Left lung (tissue), 4 donors: ENCODE measurements at regions not wholly inside any gene's neighbourhood (a gene's known extent, or its start where the extent isn't known, plus 50 kb on each side); places are given as distances from the start of the nearest gene placed in this dataset.

ENCODE experiments used
- ATAC-seq: fragments of 200-7000 bp; cut with Tn5 transposase; one replicate; pipeline ENCODE4 v1.9.1; 2020; ENCODE audit warnings: moderate library complexity
- DNase-seq, 4 donors: peaks; one replicate each; pipeline ENCODE4 v3.0.0-alpha.2; 2013 to 2020
- H3K27ac ChIP-seq, 2 donors: fragments of 200-600 bp; sonication (generic) in 1 of 2; one replicate each; pipeline versions ENCODE4 v1.5.0 to v1.8.0; 2020 to 2021
- H3K27me3 ChIP-seq, 2 donors: fragments of 200-600 bp; sonication (generic) in 1 of 2; one replicate each; pipeline versions ENCODE4 v1.5.0 to v1.8.0; 2020 to 2021
- H3K36me3 ChIP-seq, 2 donors: fragments of 200-600 bp; sonication (generic) in 1 of 2; one replicate each; pipeline versions ENCODE4 v1.5.0 to v1.8.0; 2020 to 2021
- H3K4me1 ChIP-seq, 2 donors: fragments of 200-600 bp; one replicate each; pipeline ENCODE4 v1.8.0; 2021
- H3K4me3 ChIP-seq, 2 donors: fragments of 200-600 bp; sonication (generic) in 1 of 2; one replicate each; pipeline versions ENCODE4 v1.5.0 to v1.8.0; 2020 to 2021; ENCODE audit warnings: mild to moderate bottlenecking in 1 of 2
- H3K9me3 ChIP-seq, 2 donors: fragments of 200-600 bp; sonication (generic) in 1 of 2; one replicate each; pipeline versions ENCODE4 v1.5.0 to v1.8.0; 2020 to 2021
- intact Hi-C, 2 donors: fragments of 100-400 bp; cut with DNase I; formaldehyde crosslinking; loops; one replicate each; pipeline versions ENCODE4 v1.11.2 to v1.14.2; 2022
- TF ChIP-seq, protein P1 (sequence below), 2 donors: fragments of 200-600 bp; sonication (generic) in 1 of 2; IDR thresholded peaks; one replicate each; pipeline versions ENCODE4 v1.5.0 to v1.8.0; 2021; ENCODE audit warnings: antibody characterized with exemption in 2 of 2
- donor health status: DM: no; HTN: yes; CAD: no.
- donor health status: DM: no; HTN: no; CAD: no.

DNA sequence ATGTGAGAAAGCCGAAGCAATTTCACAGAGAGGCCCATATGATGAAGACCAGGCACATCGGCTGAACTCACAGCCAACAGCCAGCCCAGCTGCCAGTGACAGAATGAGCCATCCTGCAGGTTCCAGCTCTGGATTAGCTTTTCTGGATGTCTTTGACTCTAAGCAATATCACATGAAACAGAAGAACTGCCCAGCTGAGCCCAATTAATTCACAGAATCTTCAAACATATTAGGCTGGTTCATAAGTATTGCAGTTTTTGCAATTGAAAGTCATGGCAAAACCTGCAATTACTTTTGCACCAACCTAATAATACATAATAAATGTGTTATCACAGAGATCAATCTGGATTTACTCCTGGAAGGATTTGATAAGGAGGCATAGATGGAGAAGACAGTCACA is 299.9 kb downstream of the RAB28 start:
- TF ChIP-seq, protein P1, sequence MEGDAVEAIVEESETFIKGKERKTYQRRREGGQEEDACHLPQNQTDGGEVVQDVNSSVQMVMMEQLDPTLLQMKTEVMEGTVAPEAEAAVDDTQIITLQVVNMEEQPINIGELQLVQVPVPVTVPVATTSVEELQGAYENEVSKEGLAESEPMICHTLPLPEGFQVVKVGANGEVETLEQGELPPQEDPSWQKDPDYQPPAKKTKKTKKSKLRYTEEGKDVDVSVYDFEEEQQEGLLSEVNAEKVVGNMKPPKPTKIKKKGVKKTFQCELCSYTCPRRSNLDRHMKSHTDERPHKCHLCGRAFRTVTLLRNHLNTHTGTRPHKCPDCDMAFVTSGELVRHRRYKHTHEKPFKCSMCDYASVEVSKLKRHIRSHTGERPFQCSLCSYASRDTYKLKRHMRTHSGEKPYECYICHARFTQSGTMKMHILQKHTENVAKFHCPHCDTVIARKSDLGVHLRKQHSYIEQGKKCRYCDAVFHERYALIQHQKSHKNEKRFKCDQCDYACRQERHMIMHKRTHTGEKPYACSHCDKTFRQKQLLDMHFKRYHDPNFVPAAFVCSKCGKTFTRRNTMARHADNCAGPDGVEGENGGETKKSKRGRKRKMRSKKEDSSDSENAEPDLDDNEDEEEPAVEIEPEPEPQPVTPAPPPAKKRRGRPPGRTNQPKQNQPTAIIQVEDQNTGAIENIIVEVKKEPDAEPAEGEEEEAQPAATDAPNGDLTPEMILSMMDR (IDR thresholded peaks at IDR 0.05) = no peak
- no peaks in the 10 kb centered on the region for H3K36me3 ChIP-seq

DNA sequence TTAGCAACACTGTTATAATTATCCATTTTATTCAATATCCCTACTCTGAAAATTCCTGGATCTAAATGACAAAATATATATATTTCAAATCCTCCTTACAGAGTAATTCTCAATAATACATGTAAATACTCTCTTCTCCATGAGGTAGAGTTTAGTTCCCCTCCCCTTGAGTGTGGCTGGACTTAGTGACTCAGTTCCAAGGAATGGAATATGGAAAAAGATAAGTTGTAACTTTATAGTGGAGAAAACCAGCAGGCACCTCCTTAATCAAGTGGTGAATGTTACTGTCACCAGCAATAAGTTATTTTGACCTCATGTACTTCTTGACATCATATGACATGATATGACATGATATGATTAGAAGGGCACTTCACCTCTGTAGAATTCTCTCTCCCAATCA is 302.0 kb downstream of the RAB28 start:
- no peak for ATAC-seq
- DNase-seq = no peak
- Histone ChIP-seq H3K4me1 (no peaks in the 10 kb centered on the region), H3K4me3 (no peak overlapping the region), H3K27ac (no peak overlapping the region), H3K27me3 (no peaks in the 10 kb centered on the region), H3K9me3 (peaks cover 0 to 18% of the 10 kb centered on the region in 2 donors), H3K36me3 (no peaks in the 10 kb centered on the region)
- TF ChIP-seq, protein P1 (IDR thresholded peaks at IDR 0.05) = no peak
- intact Hi-C loops = no loop called here

More for the DNA sequence above, 299.9 kb downstream of the RAB28 start:
- Histone ChIP-seq H3K27ac (no peak overlapping the region), H3K4me1 (no peaks in the 10 kb centered on the region), H3K9me3 (peaks cover 0 to 18% of the 10 kb centered on the region in 2 donors), H3K27me3 (no peaks in the 10 kb centered on the region), H3K4me3 (no peak overlapping the region)
- no peak for DNase-seq
- no peak for ATAC-seq
- intact Hi-C loops = no loop called here

DNA sequence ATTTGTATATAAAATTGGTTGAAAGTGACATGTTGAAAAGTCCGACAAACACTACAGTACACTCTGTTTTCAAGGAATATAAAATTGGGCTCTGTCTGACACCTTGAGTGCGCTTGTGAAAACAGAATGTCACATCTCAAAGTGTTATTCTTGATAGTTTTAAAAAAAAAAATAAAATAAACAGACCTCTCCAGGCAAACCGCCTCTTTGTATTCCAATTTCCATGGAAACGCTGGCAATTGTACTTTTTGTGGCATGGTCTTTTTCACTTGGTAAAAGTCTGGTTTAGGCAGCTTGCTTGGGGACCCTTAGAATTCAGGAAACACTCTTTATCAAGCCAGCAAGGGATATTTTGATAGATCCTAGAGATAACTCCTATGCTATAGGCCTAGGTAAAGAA is 302.5 kb downstream of the RAB28 start:
- Histone ChIP-seq H3K27me3 (no peaks in the 10 kb centered on the region), H3K36me3 (no peaks in the 10 kb centered on the region), H3K27ac (no peak overlapping the region), H3K9me3 (peaks cover 0 to 18% of the 10 kb centered on the region in 2 donors), H3K4me3 (no peak overlapping the region), H3K4me1 (no peaks in the 10 kb centered on the region)
- TF ChIP-seq, protein P1 (IDR thresholded peaks at IDR 0.05) = no peak
- intact Hi-C loops = no loop called here
- ATAC-seq (no peak), DNase-seq (no peak)

DNA sequence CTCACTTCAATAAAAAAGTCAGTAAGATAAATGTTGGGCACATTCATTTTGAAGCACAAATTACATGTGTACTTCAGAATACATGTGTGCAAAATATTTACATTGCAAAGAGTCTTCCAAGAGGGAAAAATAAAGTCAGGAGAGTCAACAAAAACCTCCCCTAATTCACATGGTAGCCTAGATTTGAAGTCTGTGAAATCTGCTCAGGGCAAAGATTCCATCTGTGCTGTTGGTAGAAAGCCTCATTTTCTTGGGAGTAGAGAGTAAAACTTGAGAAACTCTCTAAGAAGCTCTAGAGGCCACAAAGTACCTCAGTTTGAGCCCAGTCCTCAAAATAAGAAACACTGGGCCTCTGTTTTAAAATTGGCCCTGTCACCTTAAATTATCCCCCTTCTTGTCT is 303.4 kb downstream of the RAB28 start:
- ATAC-seq (no peak), DNase-seq (no peak)
- H3K4me3 ChIP-seq = no peak overlapping the region
- H3K27ac ChIP-seq = no peak overlapping the region
- H3K27me3 ChIP-seq = no peaks in the 10 kb centered on the region
- H3K4me1 ChIP-seq = no peaks in the 10 kb centered on the region
- intact Hi-C loops = no loop called here
- TF ChIP-seq, protein P1 (IDR thresholded peaks at IDR 0.05) = no peak
- peaks cover 0 to 13% of the 10 kb centered on the region in 2 donors for H3K9me3 ChIP-seq
- no peaks in the 10 kb centered on the region for H3K36me3 ChIP-seq

DNA sequence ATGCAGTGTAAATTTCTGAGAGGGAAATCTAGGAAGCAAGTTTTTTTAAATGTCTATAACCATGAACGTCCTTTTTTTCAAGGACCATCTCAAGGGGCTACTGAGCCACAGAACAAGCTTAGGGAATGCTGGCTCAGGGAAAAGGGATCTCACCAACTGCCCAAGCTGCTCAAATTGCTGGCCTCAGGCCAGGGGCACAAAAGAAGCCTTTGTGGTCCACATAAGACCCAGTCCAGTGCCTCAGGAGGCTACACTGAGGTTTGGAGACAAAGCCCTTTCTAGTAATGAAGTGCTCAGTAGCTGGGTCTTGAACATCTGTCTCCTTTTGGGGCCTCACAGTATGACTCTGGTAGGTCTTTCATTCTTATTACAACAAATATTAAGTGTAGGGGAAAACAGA is 305.5 kb downstream of the RAB28 start:
- no peak overlapping the region for H3K4me3 ChIP-seq
- H3K27me3 ChIP-seq = no peaks in the 10 kb centered on the region
- TF ChIP-seq, protein P1 (IDR thresholded peaks at IDR 0.05) = no peak
- H3K27ac ChIP-seq = no peak overlapping the region
- H3K36me3 ChIP-seq = no peaks in the 10 kb centered on the region
- DNase-seq (no peak), ATAC-seq (no peak)
- intact Hi-C loops = no loop called here
- H3K9me3 ChIP-seq = peaks cover 0 to 4% of the 10 kb centered on the region in 2 donors
- H3K4me1 ChIP-seq = no peaks in the 10 kb centered on the region
